H1 (cell line): ENCODE measurements at regions not wholly inside any gene's neighbourhood (a gene's known extent, or its start where the extent isn't known, plus 50 kb on each side); places are given as distances from the start of the nearest gene placed in this dataset.
A peak's percentile ranks its signal among the peaks of the same experiment; 100 is the strongest.

Experiments
- CTCF ChIA-PET: fragments of 300-600 bp; sonication (Branson Sonifier 250); formaldehyde crosslinking; loops from one replicate; lab custom pipeline; 2021; ENCODE audit not compliant: partially characterized antibody; lab: Charles Lee
- POLR2A ChIA-PET: fragments of 300-600 bp; sonication (Branson Sonifier 250); formaldehyde crosslinking; loops from one replicate; lab custom pipeline; 2021; ENCODE audit warnings: inconsistent platforms; ENCODE audit not compliant: partially characterized antibody; lab: Charles Lee
- DNase-seq, 2 experiments: peaks; one replicate each; pipeline versions ENCODE4 v3.0.0 to v3.0.0-alpha.2; 2010 to 2022; ENCODE audit warnings: low spot score in 2 of 2, low read depth in 1 of 2, mixed read lengths in 1 of 2
- FAIRE-seq: peaks from 2 replicates; lab custom pipeline; 2011; peaks lifted over from hg19 to GRCh38; lab: Jason Lieb, UNC
- H2AFZ ChIP-seq: 2 replicates; pipeline ENCODE4 v1.8.1; 2012; ENCODE audit warnings: low read length, inconsistent platforms
- H2AK5ac ChIP-seq: 2 replicates; pipeline ENCODE4 v1.6.1; 2013; ENCODE audit warnings: low read depth, low read length
- H2BK120ac ChIP-seq: replicated peaks from 2 replicates; pipeline ENCODE3; 2013; ENCODE audit warnings: low read depth, low read length, inconsistent platforms
- H2BK12ac ChIP-seq: 2 replicates; pipeline ENCODE4 v1.6.1; 2013; ENCODE audit warnings: low read depth, low read length
- H2BK15ac ChIP-seq: 2 replicates; pipeline ENCODE4 v1.6.1; 2013; ENCODE audit warnings: low read length
- H2BK20ac ChIP-seq: 2 replicates; pipeline ENCODE4 v1.6.1; 2013; ENCODE audit warnings: low read length
- H2BK5ac ChIP-seq: 2 replicates; pipeline ENCODE4 v1.6.1; 2013; ENCODE audit warnings: low read depth, low read length
- H3K14ac ChIP-seq: 2 replicates; pipeline ENCODE4 v1.6.1; 2013; ENCODE audit warnings: inconsistent platforms; ENCODE audit not compliant: insufficient read length
- H3K18ac ChIP-seq: 2 replicates; pipeline ENCODE4 v1.6.1; 2013; ENCODE audit warnings: low read length; ENCODE audit errors: extremely low read depth
- H3K23ac ChIP-seq: 2 replicates; pipeline ENCODE4 v1.6.1; 2013; ENCODE audit warnings: inconsistent platforms; ENCODE audit not compliant: insufficient read length
- H3K23me2 ChIP-seq: 2 replicates; pipeline ENCODE4 v1.6.1; 2013; ENCODE audit warnings: low read depth, low read length
- H3K27ac ChIP-seq: 2 replicates; pipeline ENCODE4 v1.6.1; 2011; ENCODE audit warnings: low read depth, low read length, inconsistent platforms
- H3K27me3 ChIP-seq, 4 experiments: replicated peaks in 1 of 4; 1 replicate in 1 of 4; 2 replicates in 3 of 4; pipeline versions ENCODE4 v1.6.1 to v1.8.1; 2011 to 2013; ENCODE audit warnings: low read length in 3 of 4, mild to moderate bottlenecking in 3 of 4, inconsistent platforms in 2 of 4, mixed read lengths in 2 of 4, moderate library complexity in 1 of 4; ENCODE audit not compliant: control insufficient read depth in 3 of 4, insufficient read depth in 3 of 4; ENCODE audit errors: extremely low read depth in 1 of 4
- H3K36me3 ChIP-seq, 4 experiments: 2 replicates each; pipeline versions ENCODE4 v1.6.1 to v1.8.1; 2011 to 2013; ENCODE audit warnings: mild to moderate bottlenecking in 4 of 4, low read length in 3 of 4, moderate library complexity in 2 of 4, control low read depth in 1 of 4, inconsistent platforms in 1 of 4; ENCODE audit not compliant: insufficient read depth in 4 of 4, control insufficient read depth in 2 of 4
- H3K4ac ChIP-seq: replicated peaks from 2 replicates; pipeline ENCODE3; 2013; ENCODE audit warnings: low read length, low read depth, mixed read lengths, inconsistent platforms; ENCODE audit not compliant: insufficient read length
- H3K4me1 ChIP-seq, 4 experiments: replicated peaks in 1 of 4; 1 replicate in 1 of 4; 2 replicates in 3 of 4; pipeline versions ENCODE4 v1.6.1 to v1.8.1; 2011 to 2013; ENCODE audit warnings: low read length in 3 of 4, inconsistent platforms in 2 of 4, mixed read lengths in 1 of 4; ENCODE audit not compliant: insufficient read depth in 4 of 4, control insufficient read depth in 3 of 4
- H3K4me2 ChIP-seq, 2 experiments: 2 replicates each; pipeline versions ENCODE4 v1.6.1 to v1.8.1; 2011 to 2013; ENCODE audit warnings: low read depth in 2 of 2, low read length in 2 of 2, control low read depth in 1 of 2, inconsistent platforms in 1 of 2, mild to moderate bottlenecking in 1 of 2; ENCODE audit not compliant: insufficient read depth in 1 of 2
- H3K4me3 ChIP-seq, 4 experiments: fragments of 200-600, 300-600 bp in 1 of 4; sonication (generic), shearing (Covaris generic), sonication (Bioruptor Twin) in 1 of 4; 2 replicates each; pipeline versions ENCODE4 v1.5.1 to v1.8.1; 2011 to 2016; ENCODE audit warnings: low read length in 4 of 4, low read depth in 3 of 4, control low read depth in 2 of 4, inconsistent platforms in 2 of 4, mild to moderate bottlenecking in 2 of 4, mixed read lengths in 1 of 4, moderate library complexity in 1 of 4; ENCODE audit not compliant: insufficient read depth in 2 of 4; ENCODE audit errors: extremely low read depth in 1 of 4
- H3K56ac ChIP-seq: replicated peaks from 2 replicates; pipeline ENCODE3; 2013; ENCODE audit warnings: low read depth, mild to moderate bottlenecking, mixed read lengths, low read length, inconsistent platforms; ENCODE audit not compliant: insufficient read length
- H3K79me1 ChIP-seq: 2 replicates; pipeline ENCODE4 v1.6.1; 2013; ENCODE audit warnings: low read depth, low read length, control low read depth
- H3K79me2 ChIP-seq, 2 experiments: 2 replicates each; pipeline versions ENCODE4 v1.6.1 to v1.8.1; 2012 to 2013; ENCODE audit warnings: low read length in 2 of 2, mild to moderate bottlenecking in 2 of 2, inconsistent platforms in 1 of 2; ENCODE audit not compliant: insufficient read depth in 2 of 2, control insufficient read depth in 1 of 2
- H3K9ac ChIP-seq, 4 experiments: replicated peaks in 1 of 4; 1 replicate in 1 of 4; 2 replicates in 3 of 4; pipeline versions ENCODE4 v1.6.1 to v1.8.1; 2011 to 2013; ENCODE audit warnings: low read depth in 3 of 4, low read length in 3 of 4, control low read depth in 2 of 4, mild to moderate bottlenecking in 2 of 4, moderate library complexity in 2 of 4, inconsistent platforms in 1 of 4; ENCODE audit errors: extremely low read depth in 1 of 4
- H3K9me3 ChIP-seq, 2 experiments: 2 replicates each; pipeline versions ENCODE4 v1.6.1 to v1.8.1; 2012 to 2013; ENCODE audit warnings: mild to moderate bottlenecking in 2 of 2, moderate library complexity in 2 of 2, control low read depth in 1 of 2, inconsistent platforms in 1 of 2, low read depth in 1 of 2, low read length in 1 of 2, mixed read lengths in 1 of 2; ENCODE audit not compliant: insufficient read depth in 2 of 2
- H4K20me1 ChIP-seq, 2 experiments: replicated peaks in 1 of 2; 2 replicates each; pipeline versions ENCODE3 to v1.8.1; 2011 to 2013; ENCODE audit warnings: inconsistent platforms in 2 of 2, low read length in 2 of 2, mild to moderate bottlenecking in 1 of 2; ENCODE audit not compliant: insufficient read depth in 2 of 2, control insufficient read depth in 1 of 2
- H4K5ac ChIP-seq: 2 replicates; pipeline ENCODE4 v1.6.1; 2013; ENCODE audit warnings: low read length, low read depth, mixed read lengths, inconsistent platforms; ENCODE audit not compliant: insufficient read length
- H4K8ac ChIP-seq: 2 replicates; pipeline ENCODE4 v1.8.0; 2013; ENCODE audit warnings: mild to moderate bottlenecking, moderate library complexity, low read length, inconsistent platforms; ENCODE audit not compliant: insufficient read depth; ENCODE audit errors: extremely low read depth
- H4K91ac ChIP-seq: replicated peaks from 2 replicates; pipeline ENCODE3; 2013; ENCODE audit warnings: low read length, mixed read lengths, inconsistent platforms; ENCODE audit not compliant: insufficient read length
- ATF3 ChIP-seq: IDR thresholded peaks from 2 replicates; pipeline ENCODE4 v1.6.1; 2011; ENCODE audit warnings: low read depth, mild to moderate bottlenecking, low read length; ENCODE audit not compliant: insufficient read depth
- BACH1 ChIP-seq: IDR thresholded peaks from 2 replicates; pipeline ENCODE4 v1.6.1; 2012; ENCODE audit warnings: low read length, improper control_type of control experiment
- CTBP2 ChIP-seq: IDR thresholded peaks from 2 replicates; pipeline ENCODE4 v1.7.0; 2011; ENCODE audit warnings: borderline replicate concordance, mild to moderate bottlenecking, moderate library complexity, mixed read lengths, low read length; ENCODE audit not compliant: insufficient read depth, insufficient read length
- EZH2 ChIP-seq: fragments of 200-600 bp; sonication (generic); IDR thresholded peaks from 2 replicates; pipeline ENCODE4 v1.7.1; 2012; ENCODE audit warnings: low read depth, mild to moderate bottlenecking, moderate library complexity, low read length, inconsistent platforms; ENCODE audit not compliant: severe bottlenecking
- GABPA ChIP-seq: IDR thresholded peaks from 2 replicates; pipeline ENCODE4 v1.6.1; 2011; ENCODE audit warnings: mild to moderate bottlenecking, low read length, moderate library complexity, borderline replicate concordance; ENCODE audit not compliant: insufficient read depth
- JUN ChIP-seq: IDR thresholded peaks from 2 replicates; pipeline ENCODE4 v1.6.1; 2011; ENCODE audit warnings: low read depth, mild to moderate bottlenecking, improper control_type of control experiment, low read length
- KDM5A ChIP-seq: fragments of 200-600 bp; IDR thresholded peaks from 2 replicates; pipeline ENCODE4 v1.7.1; 2012; ENCODE audit warnings: mild to moderate bottlenecking, low read length, inconsistent platforms, mixed read lengths
- NRF1 ChIP-seq: IDR thresholded peaks from 2 replicates; pipeline ENCODE4 v1.6.1; 2011; ENCODE audit warnings: mild to moderate bottlenecking, low read depth, low read length, improper control_type of control experiment
- PHF8 ChIP-seq: fragments of 200-600 bp; sonication (generic); conservative IDR thresholded peaks from 2 replicates; pipeline ENCODE4 v1.7.1; 2012; ENCODE audit warnings: low read depth, mild to moderate bottlenecking, inconsistent platforms, low read length, moderate library complexity
- SIRT6 ChIP-seq: IDR thresholded peaks from one replicate; pipeline ENCODE4 v1.7.1; 2012; ENCODE audit warnings: low read length, inconsistent platforms
- SP4 ChIP-seq: IDR thresholded peaks from 2 replicates; pipeline ENCODE4 v1.6.1; 2012; ENCODE audit warnings: low read length, inconsistent platforms
- YY1 ChIP-seq: IDR thresholded peaks from 2 replicates; pipeline ENCODE4 v1.6.1; 2011; ENCODE audit warnings: low read depth, mild to moderate bottlenecking, low read length
- ZNF274 ChIP-seq: IDR thresholded peaks from 2 replicates; pipeline ENCODE4 v1.7.0; 2012; ENCODE audit warnings: low read length, borderline replicate concordance; ENCODE audit errors: extremely low read depth
- WGBS, 2 experiments: shearing (Covaris generic) in 1 of 2; methylation state at CpG; one replicate each; pipeline versions ENCODE4 v1.1.6 to v1.1.7; 2013 to 2015; ENCODE audit warnings: low lambda C conversion rate in 2 of 2, mixed read lengths in 2 of 2, inconsistent platforms in 1 of 2, low coverage in 1 of 2, missing lambda C conversion rate in 1 of 2; ENCODE audit not compliant: insufficient replicate concordance in 2 of 2, insufficient coverage in 1 of 2, insufficient read length in 1 of 2; ENCODE audit errors: extremely low coverage in 1 of 2, missing lambda C conversion rate in 1 of 2; 5-methylcytosine and 5-hydroxymethylcytosine counted together

- no peak for DNase-seq
- no peak for FAIRE-seq
- H3K9me3 ChIP-seq = no peaks in the 10 kb centered on the region
- TF ChIP-seq ZNF274 (no peak), KDM5A (no peak), BACH1 (no peak), ATF3 (no peak), NRF1 (no peak), CTBP2 (no peak), SP4 (no peak), PHF8 (no peak), JUN (no peak), EZH2 (no peak), YY1 (no peak), SIRT6 (no peak), GABPA (no peak)
Measured at GRCh38 chr1:4170548-4171340, 270.7 kb upstream of the C1orf174 start.

More at GRCh38 chr1:4170548-4171340, 270.7 kb upstream of the C1orf174 start:
- no peaks in the 10 kb centered on the region for H3K23me2 ChIP-seq
- no peak overlapping the region for H4K5ac ChIP-seq
- no peak overlapping the region for H3K23ac ChIP-seq
- no peak overlapping the region for H2BK5ac ChIP-seq
- H3K56ac ChIP-seq = no peak overlapping the region
- H4K91ac ChIP-seq = no peak overlapping the region
- no peaks in the 10 kb centered on the region for H3K79me1 ChIP-seq
- ChIA-PET CTCF (no interaction called here), POLR2A (no interaction called here)
- H2BK12ac ChIP-seq = no peak overlapping the region
- no peak overlapping the region for H3K9ac ChIP-seq
- H2BK20ac ChIP-seq = 0 out of 2 replicates have a peak overlapping the region, but pooled peaks have one; percentile 34
- no peak overlapping the region for H3K4me3 ChIP-seq
- H3K27me3 ChIP-seq = no peaks in the 10 kb centered on the region; a peak in 1 of 7 replicates
- H3K4me2 ChIP-seq = no peak overlapping the region
- H3K36me3 ChIP-seq = no peaks in the 10 kb centered on the region
- peaks cover 0 to 4% (median 1%) of the 10 kb centered on the region in 4 experiments; a peak in 5 of 7 replicates for H3K4me1 ChIP-seq
- no peak overlapping the region for H2AFZ ChIP-seq
- H4K8ac ChIP-seq = no peak overlapping the region
- 0 out of 2 replicates have a peak overlapping the region, but pooled peaks have one; percentile 37 for H2BK15ac ChIP-seq
- H4K20me1 ChIP-seq = no peaks in the 10 kb centered on the region
- no peak overlapping the region for H2AK5ac ChIP-seq
- no peak overlapping the region for H3K18ac ChIP-seq
- no peak overlapping the region for H3K14ac ChIP-seq
- no peak overlapping the region for H3K27ac ChIP-seq
- H3K4ac ChIP-seq = no peak overlapping the region
- no peaks in the 10 kb centered on the region for H3K79me2 ChIP-seq
- no peak overlapping the region for H2BK120ac ChIP-seq
- 92% methylated on average over 25 of the region's 25 CpGs; no CpG with 5 or more reads in 1 of the 2 experiments for whole genome bisulfite sequencing, 2 experiments
